Activated CD8-positive, alpha-beta T cell treated with anti-CD3 and anti-CD28 coated beads for 36 hours (primary cell): ENCODE measurements at regions not wholly inside any gene's neighbourhood (a gene's known extent, or its start where the extent isn't known, plus 50 kb on each side); places are given as distances from the start of the nearest gene placed in this dataset.

Experiments
- ATAC-seq: fragments of 200-7000 bp; cut with Tn5 transposase; one replicate; pipeline ENCODE4 v1.10.0; 2021; ENCODE audit warnings: mild to moderate bottlenecking, moderate library complexity
- CTCF ChIA-PET: fragments of 350-600 bp; sonication (Branson Sonifier 250); formaldehyde crosslinking; loops from one replicate; lab custom pipeline; 2021; ENCODE audit warnings: antibody characterized with exemption; lab: Charles Lee
- POLR2A ChIA-PET: fragments of 350-600 bp; sonication (Branson Sonifier 250); formaldehyde crosslinking; loops from one replicate; lab custom pipeline; 2021; ENCODE audit warnings: antibody characterized with exemption; lab: Charles Lee
- DNase-seq: peaks from one replicate; pipeline ENCODE4 v3.0.0-alpha.2; 2020
- H3K27ac Mint-ChIP-seq: one replicate; pipeline ENCODE4 v1.8.0; 2021; ENCODE audit warnings: mild to moderate bottlenecking, mixed read lengths
- H3K27me3 Mint-ChIP-seq: one replicate; pipeline ENCODE4 v1.8.0; 2021; ENCODE audit warnings: mixed read lengths
- H3K36me3 Mint-ChIP-seq: one replicate; pipeline ENCODE4 v1.8.0; 2021; ENCODE audit warnings: low read depth, mixed read lengths
- H3K4me1 Mint-ChIP-seq: one replicate; pipeline ENCODE4 v1.8.0; 2021; ENCODE audit warnings: low read depth, mixed read lengths
- H3K4me3 Mint-ChIP-seq: one replicate; pipeline ENCODE4 v1.8.0; 2021; ENCODE audit warnings: mild to moderate bottlenecking, moderate library complexity, mixed read lengths
- H3K9me3 Mint-ChIP-seq: one replicate; pipeline ENCODE4 v1.8.0; 2021; ENCODE audit warnings: mixed read lengths
- intact Hi-C: fragments of 100-400 bp; cut with micrococcal nuclease; formaldehyde crosslinking; loops from one replicate; pipeline ENCODE4 v1.10.0; 2022
- TF ChIP-seq, protein P1 (sequence below): fragments of 200-600 bp; IDR thresholded peaks from one replicate; pipeline ENCODE4 v1.8.0; 2022; ENCODE audit warnings: antibody characterized with exemption, mild to moderate bottlenecking

DNA sequence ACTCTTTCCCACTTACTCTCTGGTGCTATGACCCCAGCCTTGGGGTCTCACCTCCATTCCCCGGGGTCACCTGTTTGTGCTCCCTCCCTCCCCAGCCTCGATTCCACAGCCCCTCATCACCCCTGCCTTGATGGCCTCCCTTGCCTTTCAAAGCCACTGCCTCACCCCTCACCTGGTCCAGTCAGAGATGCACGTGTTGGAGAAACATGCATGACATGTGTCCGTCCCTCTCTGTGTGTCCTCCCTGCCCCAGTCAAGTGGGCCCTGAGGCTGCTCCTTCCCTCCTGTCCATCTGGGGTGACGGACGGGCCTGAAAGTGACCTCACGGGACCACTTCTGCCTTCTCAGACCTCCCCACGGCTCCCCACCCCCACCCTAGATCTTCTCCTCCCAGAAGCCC is 82.3 kb upstream of the TWIST2 start:
- CTCF ChIA-PET, result no interaction called here
- TF ChIP-seq, protein P1, sequence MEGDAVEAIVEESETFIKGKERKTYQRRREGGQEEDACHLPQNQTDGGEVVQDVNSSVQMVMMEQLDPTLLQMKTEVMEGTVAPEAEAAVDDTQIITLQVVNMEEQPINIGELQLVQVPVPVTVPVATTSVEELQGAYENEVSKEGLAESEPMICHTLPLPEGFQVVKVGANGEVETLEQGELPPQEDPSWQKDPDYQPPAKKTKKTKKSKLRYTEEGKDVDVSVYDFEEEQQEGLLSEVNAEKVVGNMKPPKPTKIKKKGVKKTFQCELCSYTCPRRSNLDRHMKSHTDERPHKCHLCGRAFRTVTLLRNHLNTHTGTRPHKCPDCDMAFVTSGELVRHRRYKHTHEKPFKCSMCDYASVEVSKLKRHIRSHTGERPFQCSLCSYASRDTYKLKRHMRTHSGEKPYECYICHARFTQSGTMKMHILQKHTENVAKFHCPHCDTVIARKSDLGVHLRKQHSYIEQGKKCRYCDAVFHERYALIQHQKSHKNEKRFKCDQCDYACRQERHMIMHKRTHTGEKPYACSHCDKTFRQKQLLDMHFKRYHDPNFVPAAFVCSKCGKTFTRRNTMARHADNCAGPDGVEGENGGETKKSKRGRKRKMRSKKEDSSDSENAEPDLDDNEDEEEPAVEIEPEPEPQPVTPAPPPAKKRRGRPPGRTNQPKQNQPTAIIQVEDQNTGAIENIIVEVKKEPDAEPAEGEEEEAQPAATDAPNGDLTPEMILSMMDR, result no peak
- Mint-ChIP-seq H3K36me3 (no peaks in the 10 kb centered on the region), H3K9me3 (no peaks in the 10 kb centered on the region), H3K27ac (no peak overlapping the region), H3K27me3 (peaks cover 21% of the 10 kb centered on the region), H3K4me1 (no peaks in the 10 kb centered on the region), H3K4me3 (no peak overlapping the region)
- intact Hi-C loops, result no loop called here
- ATAC-seq, result no peak
- no peak for DNase-seq
- POLR2A ChIA-PET, result no interaction called here

DNA sequence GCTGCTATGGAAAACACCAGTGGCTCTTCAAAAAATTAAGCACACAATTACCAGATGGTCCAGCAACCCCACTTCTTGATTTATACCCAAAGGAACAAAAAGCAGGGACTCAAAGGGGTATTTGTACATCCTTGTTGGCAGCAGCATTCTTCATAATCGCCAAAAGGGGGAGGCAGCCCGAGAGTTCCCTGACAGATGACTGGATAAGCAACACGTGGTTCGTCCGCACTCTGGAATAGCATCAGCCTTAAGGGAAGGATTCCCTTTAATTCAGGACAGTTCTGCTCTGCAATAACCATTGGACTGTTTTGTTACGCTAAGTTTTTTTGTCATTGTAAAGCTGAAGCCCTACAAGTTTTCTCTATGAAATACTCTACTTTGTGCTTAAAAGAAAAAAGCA is 76.7 kb upstream of the TWIST2 start:
- ChIA-PET POLR2A (interaction anchor here (0.6 kb wide), 1 partner anchor 35 kb away, joined by 3 read pairs; no protein-coding TSS in a partner anchor), CTCF (interaction anchor here (1.3 kb wide), 1 partner anchor 14 kb away, joined by 6 read pairs; no protein-coding TSS in a partner anchor)
- no peak overlapping the region for H3K27ac Mint-ChIP-seq
- no peak overlapping the region for H3K4me3 Mint-ChIP-seq
- intact Hi-C loops, result no loop called here
- H3K9me3 Mint-ChIP-seq, result no peaks in the 10 kb centered on the region
- no peaks in the 10 kb centered on the region for H3K4me1 Mint-ChIP-seq
- DNase-seq (no peak), ATAC-seq (no peak)
- H3K36me3 Mint-ChIP-seq, result no peaks in the 10 kb centered on the region
- peaks cover 23% of the 10 kb centered on the region for H3K27me3 Mint-ChIP-seq
- TF ChIP-seq, protein P1, result no peak

DNA sequence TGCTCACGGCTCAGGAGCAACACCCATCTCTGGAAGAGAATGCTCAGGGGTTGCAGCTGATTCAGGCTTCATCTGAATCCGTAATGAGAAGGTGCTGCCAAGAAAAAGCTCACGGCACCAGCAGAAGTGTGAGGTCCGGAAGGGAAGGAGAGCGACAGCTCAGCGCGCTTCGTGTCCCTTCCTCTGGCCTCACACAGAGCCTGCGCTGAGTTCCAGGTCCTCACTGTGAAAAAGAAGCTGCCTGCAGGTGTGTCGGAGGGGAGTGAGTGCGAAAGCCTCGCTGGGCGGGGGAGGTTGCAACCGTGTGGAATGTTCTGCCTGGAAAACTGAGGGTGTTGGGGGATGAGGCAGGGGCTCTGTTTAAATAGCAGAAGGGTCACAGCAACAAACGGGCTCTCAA is 76.2 kb upstream of the TWIST2 start:
- no peaks in the 10 kb centered on the region for H3K9me3 Mint-ChIP-seq
- POLR2A ChIA-PET, result interaction anchor here (0.6 kb wide), 1 partner anchor 34 kb away, joined by 3 read pairs; no protein-coding TSS in a partner anchor
- peaks cover 21% of the 10 kb centered on the region for H3K27me3 Mint-ChIP-seq
- ATAC-seq (no peak), DNase-seq (no peak)
- no peak overlapping the region for H3K4me3 Mint-ChIP-seq
- TF ChIP-seq, protein P1, result no peak
- CTCF ChIA-PET, result interaction anchor here (1.3 kb wide), 1 partner anchor 13 kb away, joined by 6 read pairs; no protein-coding TSS in a partner anchor
- intact Hi-C loops, result no loop called here
- no peaks in the 10 kb centered on the region for H3K36me3 Mint-ChIP-seq
- no peaks in the 10 kb centered on the region for H3K4me1 Mint-ChIP-seq
- H3K27ac Mint-ChIP-seq, result no peak overlapping the region

DNA sequence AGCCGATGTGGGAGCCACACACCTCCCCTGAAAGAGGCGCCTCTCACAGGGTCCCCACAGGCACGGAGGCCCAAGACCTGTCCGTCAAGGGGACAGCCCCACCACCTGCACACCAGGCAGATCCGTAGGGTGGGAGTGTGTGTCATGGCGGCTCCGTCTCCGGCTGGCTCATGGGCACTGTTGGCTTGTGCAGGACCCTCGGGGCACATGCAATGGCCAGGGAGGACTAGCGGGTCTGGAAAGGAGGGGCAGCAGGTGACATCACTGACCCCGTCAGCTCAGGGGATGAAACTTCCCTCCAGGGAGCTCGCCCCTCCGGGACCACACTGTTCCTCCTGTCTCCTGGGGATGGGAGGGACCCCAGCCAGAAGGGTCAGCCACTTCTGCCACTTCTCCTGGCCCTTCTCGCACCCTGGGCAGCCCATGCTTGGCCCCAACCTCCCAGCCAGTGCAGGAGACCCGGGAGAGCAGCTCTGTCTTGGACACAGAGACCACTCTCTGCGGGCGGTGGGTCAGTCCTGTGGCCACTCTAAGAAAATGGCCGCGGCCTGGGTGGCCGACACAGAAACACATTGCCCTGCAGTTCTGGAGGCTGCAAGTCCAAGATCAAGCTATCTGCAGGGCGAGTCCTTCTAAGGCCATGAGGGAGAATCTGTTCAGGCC is 75.1 kb upstream of the TWIST2 start:
- intact Hi-C loops, result no loop called here
- Mint-ChIP-seq H3K36me3 (no peaks in the 10 kb centered on the region), H3K27ac (no peak overlapping the region), H3K9me3 (no peaks in the 10 kb centered on the region), H3K4me3 (no peak overlapping the region), H3K27me3 (peaks cover 21% of the 10 kb centered on the region), H3K4me1 (no peaks in the 10 kb centered on the region)
- POLR2A ChIA-PET, result no interaction called here
- ATAC-seq (no peak), DNase-seq (no peak)
- TF ChIP-seq, protein P1, result no peak
- CTCF ChIA-PET, result no interaction called here

DNA sequence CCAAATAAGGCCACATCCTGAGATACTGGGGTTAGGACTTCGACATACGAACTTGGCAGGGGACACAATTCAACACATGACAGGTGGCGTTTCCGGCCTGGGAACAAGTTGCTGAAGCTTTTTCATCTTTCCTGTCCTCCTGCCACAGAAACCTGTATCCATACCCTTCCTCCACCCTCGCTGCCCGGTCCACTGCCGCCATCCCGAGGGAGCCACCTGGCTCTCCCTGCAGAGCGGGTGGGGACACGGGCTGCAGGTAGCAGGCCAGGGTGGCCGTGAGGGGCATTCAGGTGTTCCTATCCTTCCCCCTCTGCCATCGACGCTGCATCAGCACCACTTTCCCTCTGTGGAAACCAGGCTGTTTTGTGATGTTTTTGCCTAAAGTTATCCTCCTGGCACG is 74.4 kb upstream of the TWIST2 start:
- ChIA-PET POLR2A (no interaction called here), CTCF (no interaction called here)
- Mint-ChIP-seq H3K27ac (no peak overlapping the region), H3K4me1 (no peaks in the 10 kb centered on the region), H3K27me3 (peaks cover 21% of the 10 kb centered on the region), H3K36me3 (no peaks in the 10 kb centered on the region), H3K9me3 (no peaks in the 10 kb centered on the region), H3K4me3 (no peak overlapping the region)
- TF ChIP-seq, protein P1, result no peak
- ATAC-seq, result no peak
- intact Hi-C loops, result no loop called here
- no peak for DNase-seq
